GM21367 (cell line): ENCODE measurements at regions not wholly inside any gene's neighbourhood (a gene's known extent, or its start where the extent isn't known, plus 50 kb on each side); places are given as distances from the start of the nearest gene placed in this dataset.

Experiments used
- ATAC-seq: cut with Tn5 transposase; IDR thresholded peaks from one replicate; pipeline ENCODE4 v1.9.1; 2021; ENCODE audit not compliant: unreplicated experiment

GRCh38 chr3:104582092-104582491, 784.6 kb upstream of the ALCAM start:
- ATAC-seq, result no peak

- ATAC-seq, result no peak
Measured at GRCh38 chr3:104584682-104585081, 782.0 kb upstream of the ALCAM start.

- no peak for ATAC-seq
Measured at GRCh38 chr3:104586344-104586743, 780.4 kb upstream of the ALCAM start.

GRCh38 chr3:104588442-104588841, 778.3 kb upstream of the ALCAM start:
- ATAC-seq, result no peak

- ATAC-seq, result no peak
Measured at GRCh38 chr3:104591776-104592175, 774.9 kb upstream of the ALCAM start.

GRCh38 chr3:104594491-104594890, 772.2 kb upstream of the ALCAM start:
- no peak for ATAC-seq

GRCh38 chr3:104596054-104596453, 770.7 kb upstream of the ALCAM start:
- no peak for ATAC-seq

GRCh38 chr3:104596551-104596950, 770.2 kb upstream of the ALCAM start:
- ATAC-seq, result peak; percentile 87

GRCh38 chr3:104598848-104599511, 767.7 kb upstream of the ALCAM start:
- ATAC-seq, result no peak

GRCh38 chr3:104604326-104605010, 762.2 kb upstream of the ALCAM start:
- ATAC-seq, result no peak

- ATAC-seq, result no peak
Measured at GRCh38 chr3:104606812-104607211, 759.9 kb upstream of the ALCAM start.

GRCh38 chr3:104610730-104611652, 755.7 kb upstream of the ALCAM start:
- no peak for ATAC-seq

GRCh38 chr3:104612218-104612617, 754.5 kb upstream of the ALCAM start:
- ATAC-seq, result no peak

GRCh38 chr3:104614564-104614963, 752.1 kb upstream of the ALCAM start:
- ATAC-seq, result no peak

GRCh38 chr3:104628185-104628789, 738.4 kb upstream of the ALCAM start:
- ATAC-seq, result peak; percentile 77

- ATAC-seq, result no peak
Measured at GRCh38 chr3:104629038-104629437, 737.7 kb upstream of the ALCAM start.

- no peak for ATAC-seq
Measured at GRCh38 chr3:104631254-104631653, 735.5 kb upstream of the ALCAM start.

- no peak for ATAC-seq
Measured at GRCh38 chr3:104632521-104632920, 734.2 kb upstream of the ALCAM start.

- ATAC-seq, result no peak
Measured at GRCh38 chr3:104632947-104633346, 733.8 kb upstream of the ALCAM start.

GRCh38 chr3:104635872-104636580, 730.7 kb upstream of the ALCAM start:
- ATAC-seq, result no peak

GRCh38 chr3:104642827-104643226, 723.9 kb upstream of the ALCAM start:
- no peak for ATAC-seq
